Glutamatergic neuron (in vitro differentiated cells): ENCODE measurements at regions not wholly inside any gene's neighbourhood (a gene's known extent, or its start where the extent isn't known, plus 50 kb on each side); places are given as distances from the start of the nearest gene placed in this dataset.

Source experiments
- DNase-seq: peaks from one replicate; pipeline ENCODE4 v3.0.0; 2022
- H3K27ac Mint-ChIP-seq: one replicate; pipeline ENCODE4 v1.8.0; 2020; ENCODE audit warnings: mild to moderate bottlenecking, mixed read lengths, inconsistent platforms; ENCODE audit not compliant: unreplicated experiment
- H3K27me3 Mint-ChIP-seq: one replicate; pipeline ENCODE4 v1.8.0; 2020; ENCODE audit warnings: mild to moderate bottlenecking, moderate library complexity, mixed read lengths, inconsistent platforms; ENCODE audit not compliant: unreplicated experiment
- H3K36me3 Mint-ChIP-seq: one replicate; pipeline ENCODE4 v1.8.0; 2020; ENCODE audit warnings: mild to moderate bottlenecking, mixed read lengths, inconsistent platforms; ENCODE audit not compliant: unreplicated experiment
- H3K4me1 Mint-ChIP-seq: one replicate; pipeline ENCODE4 v1.8.0; 2020; ENCODE audit warnings: mild to moderate bottlenecking, low read depth, mixed read lengths, inconsistent platforms; ENCODE audit not compliant: unreplicated experiment
- H3K4me3 Mint-ChIP-seq: one replicate; pipeline ENCODE4 v1.8.0; 2020; ENCODE audit warnings: mild to moderate bottlenecking, mixed read lengths, inconsistent platforms; ENCODE audit not compliant: unreplicated experiment
- H3K9me3 Mint-ChIP-seq: one replicate; pipeline ENCODE4 v1.8.0; 2020; ENCODE audit warnings: mild to moderate bottlenecking, moderate library complexity, mixed read lengths, inconsistent platforms; ENCODE audit not compliant: unreplicated experiment
- TF ChIP-seq, protein P1 (sequence below): fragments of 200-600 bp; sonication (generic); IDR thresholded peaks from one replicate; pipeline ENCODE4 v1.5.0; 2021; ENCODE audit not compliant: partially characterized antibody, unreplicated experiment

DNA sequence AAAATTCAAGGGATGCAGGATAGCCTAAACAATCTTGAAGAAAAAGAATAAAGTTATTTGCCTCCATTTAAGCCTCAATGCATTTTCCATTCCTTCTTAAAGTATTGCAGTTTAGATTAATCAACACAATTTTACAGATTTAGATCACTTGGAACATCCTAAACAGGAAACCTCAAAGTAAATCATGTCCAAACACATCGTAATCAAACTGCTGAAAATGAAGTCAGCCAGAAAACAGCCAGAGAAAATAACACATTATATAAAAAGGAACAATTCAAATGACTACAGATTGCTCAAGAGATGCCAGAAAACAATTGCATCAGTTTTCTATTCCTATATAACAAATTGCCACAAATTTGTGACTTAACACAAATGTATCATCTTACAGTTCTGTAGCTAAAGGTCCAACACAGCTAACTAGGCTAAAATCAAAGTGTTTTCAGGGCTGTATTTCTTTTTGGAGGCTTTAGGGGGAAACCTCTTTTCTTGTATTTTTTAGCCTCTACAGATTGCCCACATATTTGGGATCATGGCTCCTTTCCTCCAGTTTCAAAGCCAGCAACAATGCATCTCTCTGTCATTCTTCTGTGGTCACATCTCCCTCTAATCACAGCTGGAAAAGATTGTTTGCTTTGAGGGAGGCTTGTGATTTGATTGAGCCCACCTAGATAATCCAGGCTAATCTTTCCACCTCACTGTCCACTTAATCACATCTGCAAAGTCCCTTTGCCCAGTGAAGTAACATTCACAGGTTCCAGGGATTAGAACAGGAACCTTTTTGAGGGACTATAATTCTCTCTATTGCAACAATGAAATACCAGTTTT is 543.3 kb upstream of the UBE2E2 start:
- Mint-ChIP-seq H3K9me3 (no peaks in the 10 kb centered on the region), H3K4me1 (no peaks in the 10 kb centered on the region), H3K27ac (no peak overlapping the region), H3K27me3 (no peaks in the 10 kb centered on the region), H3K4me3 (no peak overlapping the region), H3K36me3 (no peaks in the 10 kb centered on the region)
- no peak for DNase-seq
- TF ChIP-seq, protein P1, sequence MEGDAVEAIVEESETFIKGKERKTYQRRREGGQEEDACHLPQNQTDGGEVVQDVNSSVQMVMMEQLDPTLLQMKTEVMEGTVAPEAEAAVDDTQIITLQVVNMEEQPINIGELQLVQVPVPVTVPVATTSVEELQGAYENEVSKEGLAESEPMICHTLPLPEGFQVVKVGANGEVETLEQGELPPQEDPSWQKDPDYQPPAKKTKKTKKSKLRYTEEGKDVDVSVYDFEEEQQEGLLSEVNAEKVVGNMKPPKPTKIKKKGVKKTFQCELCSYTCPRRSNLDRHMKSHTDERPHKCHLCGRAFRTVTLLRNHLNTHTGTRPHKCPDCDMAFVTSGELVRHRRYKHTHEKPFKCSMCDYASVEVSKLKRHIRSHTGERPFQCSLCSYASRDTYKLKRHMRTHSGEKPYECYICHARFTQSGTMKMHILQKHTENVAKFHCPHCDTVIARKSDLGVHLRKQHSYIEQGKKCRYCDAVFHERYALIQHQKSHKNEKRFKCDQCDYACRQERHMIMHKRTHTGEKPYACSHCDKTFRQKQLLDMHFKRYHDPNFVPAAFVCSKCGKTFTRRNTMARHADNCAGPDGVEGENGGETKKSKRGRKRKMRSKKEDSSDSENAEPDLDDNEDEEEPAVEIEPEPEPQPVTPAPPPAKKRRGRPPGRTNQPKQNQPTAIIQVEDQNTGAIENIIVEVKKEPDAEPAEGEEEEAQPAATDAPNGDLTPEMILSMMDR, result no peak

DNA sequence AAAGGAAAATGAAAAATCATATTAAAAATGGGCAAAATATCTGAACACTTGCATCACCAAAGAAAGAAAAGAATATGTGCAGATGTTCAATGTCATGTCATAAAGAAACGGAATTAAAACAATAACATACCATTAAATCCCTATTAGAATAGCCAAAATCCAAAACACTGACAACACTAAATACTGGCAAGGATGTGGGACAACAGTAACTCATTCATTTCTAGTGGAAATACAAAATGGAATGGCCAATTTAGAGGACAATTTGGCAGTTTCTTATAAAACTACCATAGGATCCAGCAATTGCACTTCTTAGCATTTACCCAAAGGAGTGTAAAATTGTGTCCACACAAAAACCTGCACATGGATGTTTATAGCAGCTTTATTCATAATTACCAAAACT is 542.5 kb upstream of the UBE2E2 start:
- Mint-ChIP-seq H3K9me3 (no peaks in the 10 kb centered on the region), H3K27ac (no peak overlapping the region), H3K4me3 (no peak overlapping the region), H3K36me3 (no peaks in the 10 kb centered on the region), H3K27me3 (no peaks in the 10 kb centered on the region), H3K4me1 (no peaks in the 10 kb centered on the region)
- TF ChIP-seq, protein P1, result no peak
- DNase-seq, result no peak

DNA sequence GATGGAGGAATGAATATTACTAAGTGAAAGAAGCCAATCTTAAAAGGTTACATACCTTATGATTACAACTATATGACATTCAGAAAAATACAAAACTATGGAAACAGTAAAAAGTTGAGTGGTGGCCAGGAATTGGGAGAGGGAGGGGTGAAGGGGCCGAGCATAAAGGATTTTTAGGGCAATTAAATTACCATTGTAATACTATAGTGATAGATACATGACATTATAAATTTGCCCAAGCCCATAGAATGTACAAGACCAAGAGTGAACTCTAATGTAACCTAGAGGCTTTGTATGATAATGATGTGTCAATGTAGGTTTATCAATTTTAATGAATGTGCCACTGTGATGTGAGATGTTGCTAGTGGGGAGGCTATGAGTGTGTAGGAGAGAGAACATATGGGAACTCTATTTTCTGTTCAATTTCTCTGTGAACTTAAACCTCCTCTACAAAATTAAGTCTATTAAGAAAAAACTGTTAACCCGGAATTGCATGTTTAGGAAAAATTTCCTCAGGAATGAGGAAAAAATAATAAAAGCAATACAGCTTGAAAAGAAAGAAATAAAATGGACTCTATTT is 541.9 kb upstream of the UBE2E2 start:
- no peak for DNase-seq
- Mint-ChIP-seq H3K27ac (no peak overlapping the region), H3K27me3 (no peaks in the 10 kb centered on the region), H3K36me3 (no peaks in the 10 kb centered on the region), H3K4me3 (no peak overlapping the region), H3K9me3 (no peaks in the 10 kb centered on the region), H3K4me1 (no peaks in the 10 kb centered on the region)
- TF ChIP-seq, protein P1, result no peak

DNA sequence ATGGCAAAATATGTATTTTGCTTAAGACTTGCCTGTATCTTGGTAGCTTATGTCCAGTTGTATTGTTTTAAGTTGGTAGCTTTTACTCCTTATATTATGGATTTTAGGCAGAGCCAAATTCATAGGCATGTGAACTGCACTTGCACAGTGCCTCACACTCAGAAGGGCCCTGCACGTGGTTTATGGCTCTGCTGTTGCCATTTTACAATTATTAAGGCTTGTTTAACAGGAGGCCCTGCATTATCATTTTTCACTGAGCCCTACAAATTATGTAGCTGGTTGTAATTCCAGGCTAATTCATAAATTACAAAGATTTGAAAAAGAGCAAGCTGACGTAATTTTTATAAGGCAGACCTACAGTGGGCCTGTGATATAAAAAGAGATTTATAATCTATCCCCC is 537.6 kb upstream of the UBE2E2 start:
- H3K4me3 Mint-ChIP-seq, result no peak overlapping the region
- H3K27me3 Mint-ChIP-seq, result no peaks in the 10 kb centered on the region
- no peaks in the 10 kb centered on the region for H3K4me1 Mint-ChIP-seq
- H3K9me3 Mint-ChIP-seq, result no peaks in the 10 kb centered on the region
- H3K36me3 Mint-ChIP-seq, result no peaks in the 10 kb centered on the region
- TF ChIP-seq, protein P1, result no peak
- no peak for DNase-seq
- H3K27ac Mint-ChIP-seq, result no peak overlapping the region

DNA sequence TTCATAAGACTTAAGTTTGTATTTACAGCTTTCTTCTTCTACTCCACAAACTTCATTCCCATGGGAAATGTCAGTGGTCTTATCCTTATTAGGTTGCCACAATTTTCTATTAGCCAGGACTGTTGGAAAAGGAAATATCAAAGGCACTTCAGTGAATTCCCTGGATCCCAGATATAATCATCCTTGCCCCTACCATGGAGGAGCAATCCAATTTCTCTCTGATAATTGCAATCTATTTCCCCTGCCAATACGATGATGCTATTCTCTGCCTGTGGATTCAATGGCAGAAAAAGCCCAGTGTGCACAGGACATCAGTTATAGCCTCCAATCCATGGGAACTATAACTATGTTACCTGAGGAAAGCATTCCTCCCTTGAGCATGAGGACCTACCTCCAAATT is 536.4 kb upstream of the UBE2E2 start:
- Mint-ChIP-seq H3K27ac (no peak overlapping the region), H3K4me1 (no peaks in the 10 kb centered on the region), H3K4me3 (no peak overlapping the region), H3K27me3 (no peaks in the 10 kb centered on the region), H3K9me3 (no peaks in the 10 kb centered on the region), H3K36me3 (no peaks in the 10 kb centered on the region)
- TF ChIP-seq, protein P1, result no peak
- DNase-seq, result no peak
